GM21360 (cell line): ENCODE measurements at regions not wholly inside any gene's neighbourhood (a gene's known extent, or its start where the extent isn't known, plus 50 kb on each side); places are given as distances from the start of the nearest gene placed in this dataset.
"Not testable (repeated sequence)": the region's sequence is repeated elsewhere in the genome, so short reads cannot be mapped to it uniquely, and the experiment has no call there.

Experiments
- ATAC-seq: cut with Tn5 transposase; IDR thresholded peaks from one replicate; pipeline ENCODE4 v1.9.1; 2021; ENCODE audit warnings: mild to moderate bottlenecking, moderate library complexity; ENCODE audit not compliant: unreplicated experiment

DNA sequence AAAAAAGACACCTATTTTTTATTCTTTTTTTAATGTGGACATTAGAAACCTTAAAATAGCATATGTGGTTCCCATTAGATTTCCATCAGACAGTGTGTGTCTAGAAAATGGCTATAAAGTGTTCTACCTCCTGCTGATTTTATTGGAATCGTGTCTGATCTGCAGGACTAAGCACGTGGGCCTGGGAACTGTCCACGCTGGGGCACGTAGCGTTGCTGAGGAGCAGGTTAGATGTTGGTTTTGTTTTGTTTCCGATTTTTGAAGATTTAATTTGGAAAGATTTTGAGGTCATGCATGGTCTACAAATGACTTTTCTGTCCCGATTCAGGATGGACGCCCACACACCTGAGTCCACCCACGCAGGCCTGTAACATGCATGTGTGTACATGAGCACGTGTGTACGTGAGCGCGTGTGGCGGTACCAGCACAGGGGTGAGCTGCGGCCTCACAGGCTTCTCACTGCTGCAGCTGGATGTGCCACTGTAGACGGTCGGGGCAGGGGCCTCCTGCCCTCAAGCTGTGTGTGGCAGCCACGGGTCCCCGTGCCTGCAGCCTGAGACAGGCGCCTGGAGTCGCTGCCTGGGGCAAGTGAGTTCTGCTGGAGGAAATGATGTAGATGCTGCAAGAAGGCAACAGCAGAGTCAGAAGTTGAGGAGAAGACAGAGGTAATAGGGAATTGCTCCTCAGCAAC is 99.7 kb upstream of the CTDP1 start:
- ATAC-seq, result no peak

DNA sequence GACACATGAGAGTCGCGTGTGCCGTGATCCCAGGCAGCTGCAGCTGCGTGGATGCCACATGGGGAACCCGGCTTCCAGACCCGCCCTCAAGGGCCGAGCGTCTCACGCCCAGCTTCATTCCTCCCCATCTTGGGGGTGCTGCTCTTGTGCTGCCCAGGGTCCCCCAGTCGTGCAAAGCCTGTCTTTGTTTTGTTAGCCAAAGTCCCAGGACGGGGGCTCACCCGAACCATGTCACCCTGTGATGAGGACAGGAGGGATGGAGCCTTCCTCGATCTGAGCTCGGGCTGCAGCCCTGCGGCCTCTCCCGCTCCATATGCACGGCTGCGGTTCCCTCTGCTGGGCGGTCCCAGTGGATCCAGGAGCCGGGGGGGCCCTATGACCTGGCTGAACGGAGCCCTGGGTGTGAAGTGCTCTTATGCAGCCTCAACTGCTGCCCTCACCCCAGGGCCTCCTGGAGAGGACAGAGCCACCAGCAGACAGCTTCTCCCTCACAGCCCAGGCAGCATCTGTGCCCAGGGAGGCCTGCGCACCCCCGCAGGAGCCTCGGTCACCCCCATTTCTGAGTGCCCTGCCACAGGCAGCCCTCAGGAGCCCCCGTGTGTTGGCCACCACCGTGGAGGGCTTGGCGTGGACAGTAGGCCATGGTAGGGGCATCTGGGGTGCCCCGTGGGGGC is 99.0 kb upstream of the CTDP1 start:
- no peak for ATAC-seq

DNA sequence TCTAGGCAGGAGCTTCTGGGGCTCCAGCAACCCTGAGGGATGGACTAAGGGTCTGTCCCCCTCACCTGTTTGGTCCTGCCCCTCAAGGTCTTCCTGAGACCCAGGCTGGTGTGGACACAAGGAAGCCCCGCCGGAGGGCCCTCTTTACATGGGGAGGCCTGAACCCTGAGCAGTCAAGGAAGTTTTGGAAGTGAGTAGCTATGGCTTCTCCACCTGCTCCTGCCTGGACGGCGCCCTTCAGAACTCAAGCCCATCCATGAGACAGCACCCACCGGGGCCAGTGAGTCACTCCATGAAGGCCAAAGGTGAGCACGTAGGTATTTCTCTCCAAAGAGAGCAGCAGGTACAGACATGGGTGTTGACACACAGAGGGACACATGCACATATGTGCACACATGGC is 98.2 kb upstream of the CTDP1 start:
- ATAC-seq, result no peak

DNA sequence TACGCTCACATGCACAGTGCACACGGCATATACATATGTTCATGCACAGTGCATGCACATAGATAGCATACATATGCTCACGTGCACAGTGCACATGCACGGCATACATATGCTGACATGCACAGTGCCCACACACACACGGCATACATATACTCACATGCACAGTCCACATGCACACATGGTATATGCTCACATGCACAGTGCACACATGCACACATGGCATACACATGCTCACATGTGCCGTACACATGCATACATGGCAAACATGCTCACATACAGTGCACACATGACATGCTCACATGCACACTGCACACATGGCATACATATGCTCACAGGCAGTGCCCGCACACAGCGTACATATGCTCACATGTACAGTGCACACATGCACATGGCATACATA is 97.7 kb upstream of the CTDP1 start:
- ATAC-seq, result no peak

DNA sequence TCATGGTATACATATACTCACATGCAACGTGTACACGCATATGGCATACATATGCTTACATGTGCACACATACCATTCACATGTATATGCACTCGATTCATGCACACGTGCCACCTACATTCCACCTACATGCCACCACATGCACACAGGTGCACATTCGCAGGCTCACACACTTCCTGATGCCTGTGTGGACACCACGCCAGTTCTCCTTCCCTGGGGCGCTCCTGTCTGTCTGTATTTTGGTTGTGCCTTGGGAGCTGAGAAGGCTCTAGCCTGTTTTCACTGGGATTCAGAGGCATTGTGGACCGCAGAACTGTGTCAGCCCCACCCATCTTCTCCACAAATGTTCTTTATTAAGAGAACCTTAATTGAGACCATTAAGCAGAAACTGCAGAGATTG is 96.6 kb upstream of the CTDP1 start:
- no peak for ATAC-seq

DNA sequence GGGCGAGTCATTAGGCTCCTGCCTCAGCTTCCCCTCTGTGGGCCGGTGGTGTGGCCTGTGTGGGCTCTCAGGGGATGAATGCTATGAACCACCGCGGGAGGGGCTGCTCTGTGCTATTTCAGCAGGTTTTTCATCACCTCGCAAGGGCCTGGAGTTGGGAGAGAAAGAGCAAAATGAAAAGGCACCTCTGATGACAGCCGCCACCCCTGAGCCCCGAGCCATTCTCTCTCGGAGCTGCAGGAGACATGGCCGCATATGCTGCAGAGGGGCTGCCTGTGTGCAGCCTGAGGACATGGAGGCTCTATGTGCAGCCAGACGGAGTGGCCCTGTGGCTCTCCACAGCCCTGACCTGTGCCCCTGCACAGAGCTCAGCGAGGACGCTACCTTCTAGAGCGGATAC is 96.2 kb upstream of the CTDP1 start:
- no peak for ATAC-seq

DNA sequence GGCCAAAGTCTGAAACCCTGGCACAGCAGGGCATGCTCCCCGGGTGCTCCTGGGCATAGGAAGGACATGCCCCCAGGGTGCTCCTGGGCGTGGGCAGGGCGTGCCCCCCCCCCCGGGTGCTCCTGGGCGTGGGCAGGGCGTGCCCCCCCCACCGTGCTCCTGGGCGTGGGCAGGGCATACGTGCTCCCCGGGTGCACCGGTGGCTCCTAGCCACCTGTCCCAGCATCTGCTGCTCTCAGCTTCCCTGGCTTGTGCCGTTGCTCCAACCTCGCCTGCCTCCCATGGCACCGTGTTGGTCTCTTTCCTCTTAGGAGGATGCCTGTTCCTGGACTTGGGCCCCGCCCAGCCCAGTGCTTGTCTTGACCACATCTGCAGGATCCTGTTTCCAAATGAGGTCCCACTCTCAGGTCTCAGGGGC is 95.6 kb upstream of the CTDP1 start:
- no peak for ATAC-seq

DNA sequence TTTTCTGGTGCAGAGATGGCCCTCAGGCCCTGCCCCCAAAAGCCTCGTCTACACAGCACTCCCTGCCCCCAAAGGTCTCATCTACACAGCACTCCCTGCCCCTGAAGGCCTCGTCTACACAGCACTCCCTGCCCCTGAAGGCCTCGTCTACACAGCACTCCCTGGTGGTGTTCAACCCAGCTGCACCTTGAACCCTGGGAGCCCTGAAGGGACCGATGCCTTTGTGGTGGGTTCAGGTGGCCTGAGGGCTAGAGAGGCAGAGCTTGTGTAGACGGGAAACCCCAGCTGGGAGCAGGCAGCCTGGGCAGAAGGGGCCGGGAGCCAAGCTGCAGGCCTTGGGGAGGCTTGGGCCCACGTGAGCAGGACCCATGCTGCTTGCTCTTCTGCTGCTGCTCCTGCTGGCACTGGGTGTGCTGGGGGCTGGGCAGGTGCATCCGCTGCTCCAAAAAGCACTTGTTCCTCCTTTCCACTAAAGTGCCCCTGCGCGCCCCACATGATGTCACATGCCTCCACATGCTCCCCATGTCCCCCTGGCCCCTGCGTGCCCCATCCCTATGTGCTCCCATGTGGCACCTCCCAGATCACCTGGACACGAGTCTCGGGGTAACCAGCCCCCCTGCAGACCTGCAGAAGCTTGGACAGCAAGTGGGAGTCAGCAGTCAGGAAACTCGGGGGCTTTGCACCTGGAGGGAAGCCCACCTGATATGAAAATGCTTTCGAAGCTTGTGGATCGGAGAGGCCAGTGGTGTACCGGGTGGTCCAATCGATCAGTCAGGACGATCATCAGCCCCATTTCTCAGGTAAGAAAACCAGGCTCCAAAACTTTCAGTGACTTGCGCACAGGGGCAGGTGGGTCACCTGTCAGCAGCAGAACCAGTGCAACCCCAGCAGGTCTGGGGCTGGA is 94.9 kb upstream of the CTDP1 start:
- ATAC-seq, result no peak

DNA sequence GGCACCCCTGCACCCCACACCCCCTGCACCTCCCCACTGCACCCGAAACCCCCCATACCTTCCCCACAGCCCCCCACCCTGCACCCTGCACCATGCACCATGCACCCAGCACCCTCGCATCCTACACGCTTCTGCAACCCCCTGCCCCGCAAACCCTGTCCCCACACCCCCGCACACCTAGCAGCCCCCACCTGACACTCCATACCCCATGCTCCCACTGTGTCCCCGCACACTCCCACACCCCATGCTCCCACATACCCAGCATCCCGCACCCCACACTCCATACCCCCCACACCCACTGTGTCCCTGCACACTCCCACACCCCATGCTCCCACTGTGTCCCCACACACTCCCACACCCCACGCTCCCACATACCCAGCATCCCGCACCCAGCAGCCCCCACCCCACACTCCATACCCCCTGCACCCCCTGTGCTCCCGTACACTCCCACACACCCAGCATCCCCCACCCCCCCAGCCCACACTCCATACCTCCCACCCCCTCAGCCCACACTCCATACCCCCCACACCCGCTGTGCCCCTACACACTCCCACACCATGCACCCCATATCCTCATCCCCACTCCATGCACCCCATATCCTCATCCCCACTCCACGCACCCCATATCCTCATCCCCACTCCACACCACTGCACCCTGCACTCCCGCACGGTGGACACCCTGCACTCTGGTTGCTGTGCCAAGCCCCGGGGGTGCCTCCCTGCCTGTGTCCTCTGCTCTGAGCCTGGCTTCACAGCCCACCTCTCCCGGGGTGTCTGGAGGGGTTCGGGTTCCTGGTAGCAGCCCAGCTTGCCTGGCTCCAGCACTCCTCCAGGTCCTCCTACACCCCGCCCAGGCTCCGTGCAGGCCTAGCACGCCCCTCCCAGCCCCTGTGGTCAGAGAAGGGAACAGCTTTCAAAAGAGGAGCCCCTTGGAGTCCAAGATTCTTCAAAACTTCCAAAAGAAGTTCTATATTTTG is 93.9 kb upstream of the CTDP1 start:
- ATAC-seq, result no peak

DNA sequence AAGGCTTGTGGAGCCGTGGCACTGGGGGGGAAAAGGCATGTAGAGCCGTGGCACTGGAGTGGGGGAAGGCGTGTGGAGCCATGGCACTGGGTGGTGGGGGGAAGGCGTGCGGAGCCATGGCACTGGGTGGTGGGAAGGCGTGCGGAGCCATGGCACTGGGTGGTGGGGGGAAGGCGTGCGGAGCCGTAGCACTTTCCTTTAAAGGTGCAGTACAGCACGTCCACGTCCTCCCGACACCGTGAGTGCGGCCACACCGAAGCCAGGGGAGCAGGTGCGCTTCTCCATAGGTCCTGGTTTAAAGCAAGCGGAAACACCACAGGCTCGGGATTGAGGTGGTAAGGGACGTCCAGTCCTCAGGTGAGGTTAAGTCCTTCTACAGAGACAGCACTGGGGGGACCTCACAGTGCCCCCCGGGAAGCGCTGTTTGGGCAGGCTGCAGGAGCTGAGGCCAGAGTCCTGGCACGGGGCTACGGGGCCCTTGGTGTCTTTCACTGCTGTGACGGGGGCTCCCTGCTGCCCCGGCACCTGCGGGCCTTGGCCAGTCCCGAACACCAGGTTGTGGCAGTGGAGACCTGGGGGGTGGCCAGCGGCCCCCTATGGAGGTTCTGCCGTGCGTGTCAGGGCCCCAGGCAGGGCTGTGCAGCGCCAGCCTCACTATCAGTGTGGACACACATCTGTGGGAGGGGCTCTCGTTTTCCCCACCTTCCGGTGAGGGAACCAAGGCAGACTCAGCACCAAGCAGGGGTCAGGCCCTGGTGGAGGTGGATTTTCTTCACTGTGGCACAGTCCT is 93.0 kb upstream of the CTDP1 start:
- ATAC-seq, result no peak

DNA sequence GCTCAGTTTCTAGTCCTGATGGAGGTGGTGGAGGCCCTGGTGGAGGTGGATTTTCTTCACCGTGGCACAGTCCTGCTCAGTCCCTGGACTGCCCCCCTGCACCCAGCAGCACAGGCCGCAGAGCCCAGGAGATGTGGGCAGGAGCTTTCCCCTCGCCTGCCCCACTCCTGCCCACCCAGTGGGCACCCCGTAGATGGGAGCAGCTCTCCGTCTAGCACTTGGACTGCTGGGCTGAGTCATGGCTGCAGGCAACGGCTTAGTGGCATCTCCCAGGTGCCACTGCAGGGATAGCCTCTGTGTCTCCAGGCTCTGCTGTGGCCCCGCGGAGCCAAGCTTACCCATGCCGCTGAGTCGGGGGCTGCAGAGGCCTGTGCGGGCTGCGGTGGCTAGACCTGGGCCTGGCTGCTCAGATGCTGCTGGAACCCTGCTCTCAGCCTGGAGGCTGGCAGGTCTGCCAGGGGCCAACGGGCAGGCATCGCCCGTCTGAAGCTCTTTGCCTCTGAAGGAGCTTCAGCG is 92.3 kb upstream of the CTDP1 start:
- ATAC-seq, result no peak

DNA sequence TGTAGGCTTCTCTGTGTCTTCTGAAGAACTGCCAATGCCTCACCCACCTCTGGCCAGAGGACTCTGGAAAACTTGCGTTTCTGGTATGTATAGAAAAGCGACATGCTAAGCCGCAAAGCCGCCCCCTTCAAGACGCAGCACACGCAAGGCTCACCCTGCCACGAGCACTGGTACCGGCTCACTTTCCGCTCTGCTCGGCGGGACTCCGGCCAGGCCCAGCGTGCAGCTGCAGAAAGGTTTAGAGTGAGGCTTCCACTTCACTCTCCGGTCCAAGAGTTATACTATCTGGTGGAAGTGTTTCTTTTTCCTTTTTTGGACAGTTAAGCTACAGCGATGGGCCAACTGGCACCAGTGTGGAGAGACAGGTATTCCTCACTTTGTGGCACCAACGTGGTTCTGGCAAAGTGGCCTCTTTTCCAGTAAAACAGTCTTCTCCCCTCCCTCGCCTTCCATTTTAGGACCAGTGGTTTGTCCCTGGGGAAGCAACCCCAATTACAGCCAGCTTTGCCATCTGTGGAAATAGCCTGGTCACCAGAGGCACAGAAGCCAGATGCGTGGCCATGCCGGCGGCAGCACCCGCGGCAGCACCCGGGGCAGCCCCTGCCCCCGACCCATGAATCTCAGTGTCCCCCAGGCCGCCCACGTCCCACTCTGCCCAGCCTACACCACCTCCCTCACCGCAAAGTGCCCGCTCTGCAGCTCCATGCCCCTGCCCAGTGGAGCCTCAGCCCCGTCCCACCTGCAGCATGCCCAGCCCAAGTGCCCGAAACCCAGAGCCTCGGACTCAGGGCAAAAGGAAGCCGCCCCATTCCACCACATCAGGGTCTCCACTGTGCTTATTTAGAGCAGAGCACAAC is 91.6 kb upstream of the CTDP1 start:
- no peak for ATAC-seq

DNA sequence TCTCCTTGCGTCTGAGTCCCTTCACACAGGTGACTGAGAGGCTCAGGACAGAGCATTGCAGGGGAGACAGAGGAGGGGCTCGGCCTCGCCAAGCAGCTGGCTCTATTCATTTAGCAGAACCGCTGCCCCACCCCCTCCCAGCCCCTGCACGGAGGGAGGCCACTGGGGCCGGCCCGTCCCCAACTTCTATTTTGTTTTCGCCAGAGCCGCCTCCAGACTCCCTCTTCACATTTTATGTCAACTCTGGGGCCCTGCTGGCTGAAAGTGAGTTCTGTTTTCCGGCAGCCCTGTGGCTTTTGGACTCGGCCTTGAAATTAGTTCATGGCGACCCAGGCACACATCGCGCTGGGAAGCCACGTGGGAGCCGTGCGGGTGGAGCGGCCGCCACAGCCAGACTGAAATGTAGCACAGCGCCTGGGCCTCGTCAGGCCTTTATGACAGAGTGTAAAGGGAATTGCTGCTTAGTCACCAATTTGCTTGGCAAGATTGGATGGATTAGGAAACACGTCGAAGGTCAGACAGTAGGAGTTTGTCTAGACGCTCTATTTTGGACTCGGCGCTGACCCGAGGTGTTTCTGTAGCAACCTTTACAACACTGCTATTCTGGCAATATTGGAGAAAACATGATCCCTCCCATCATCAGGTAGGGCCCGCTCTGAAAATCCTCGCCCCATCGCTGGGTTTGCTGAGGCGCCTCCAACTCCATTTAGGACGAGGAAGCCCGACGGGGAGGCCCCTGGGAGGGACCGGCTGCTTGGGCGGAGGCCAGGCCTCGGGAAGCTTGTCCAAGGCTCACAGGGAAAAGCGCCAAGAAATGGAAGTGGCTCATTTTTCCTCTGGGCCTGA is 90.7 kb upstream of the CTDP1 start:
- ATAC-seq, result no peak

DNA sequence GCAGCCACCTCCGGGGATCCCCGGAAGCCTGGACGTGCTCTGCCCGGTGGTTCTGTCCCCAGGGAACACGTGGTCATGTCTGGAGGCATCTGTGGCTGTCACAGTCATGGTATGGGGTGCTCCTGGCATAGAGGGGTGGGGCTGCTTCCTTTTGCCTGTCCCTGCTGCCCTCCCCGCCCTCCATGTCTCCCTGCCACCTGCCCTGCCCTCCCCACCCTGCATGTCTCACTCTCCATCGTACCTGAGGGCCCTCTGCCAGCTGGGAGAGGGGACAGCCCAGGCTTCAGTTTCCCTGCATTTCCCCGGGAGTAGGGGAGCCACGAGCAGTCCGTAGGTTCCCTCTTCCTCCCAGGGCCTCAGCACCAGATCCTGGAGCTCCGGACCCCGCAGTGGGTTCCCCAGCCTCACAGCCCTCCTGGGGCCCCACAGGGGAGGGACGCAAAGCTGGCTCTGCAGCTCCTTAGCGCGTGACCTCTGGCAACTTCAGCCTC is 90.0 kb upstream of the CTDP1 start:
- no peak for ATAC-seq

DNA sequence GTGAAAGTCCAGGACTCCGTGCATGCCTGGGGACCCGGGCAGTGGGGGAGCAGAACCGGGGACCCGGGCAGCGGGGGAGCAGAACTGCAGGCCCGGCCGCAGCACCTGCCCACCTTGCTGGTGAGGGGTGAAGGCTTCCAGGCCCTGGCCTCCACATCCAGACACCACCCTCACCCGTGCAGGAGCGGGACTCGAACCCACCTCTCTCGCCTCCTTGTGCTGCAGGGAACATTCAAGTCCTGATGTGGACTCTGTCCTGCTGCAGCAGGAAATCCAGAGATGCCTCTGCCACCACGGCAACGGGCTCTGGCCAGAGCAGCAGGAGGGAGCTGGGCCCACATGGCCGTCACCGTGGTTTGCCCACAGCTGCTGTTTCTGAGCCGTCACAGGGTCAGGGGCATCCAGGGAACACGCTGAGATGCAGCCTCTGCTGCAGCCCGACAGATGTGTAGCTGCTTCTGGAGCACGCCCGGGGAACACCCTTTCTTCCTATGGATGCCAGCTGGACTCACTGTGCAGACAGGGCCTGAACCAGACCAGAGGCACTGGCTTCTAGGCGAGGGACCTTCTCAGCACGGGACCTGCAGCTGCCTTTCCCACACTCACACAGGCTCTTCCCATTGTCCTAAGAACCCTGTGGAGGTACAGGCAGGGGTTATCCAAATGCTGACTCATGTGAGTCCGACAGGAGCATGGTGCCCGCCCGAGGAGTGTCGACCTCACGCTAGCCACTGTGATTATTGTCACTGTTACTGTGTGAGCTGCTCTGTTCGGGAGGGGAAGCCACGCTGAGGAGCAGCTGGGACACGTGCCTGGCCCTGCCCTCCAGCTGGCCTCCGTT is 89.2 kb upstream of the CTDP1 start:
- no peak for ATAC-seq

DNA sequence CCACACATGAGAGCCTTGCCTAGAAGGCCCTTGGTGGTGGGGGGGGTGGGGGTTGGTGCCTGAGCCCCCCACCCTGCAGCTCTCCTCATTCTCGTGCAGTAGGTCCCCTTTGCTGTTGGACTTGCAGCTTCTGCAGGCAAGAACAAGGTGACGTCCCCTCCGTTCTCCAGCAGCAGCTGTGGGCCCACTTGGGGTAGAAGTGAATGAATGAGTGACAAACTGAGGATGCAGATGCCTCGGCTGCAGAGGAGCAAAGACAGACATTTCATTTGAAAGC is 88.6 kb upstream of the CTDP1 start:
- ATAC-seq, result no peak

DNA sequence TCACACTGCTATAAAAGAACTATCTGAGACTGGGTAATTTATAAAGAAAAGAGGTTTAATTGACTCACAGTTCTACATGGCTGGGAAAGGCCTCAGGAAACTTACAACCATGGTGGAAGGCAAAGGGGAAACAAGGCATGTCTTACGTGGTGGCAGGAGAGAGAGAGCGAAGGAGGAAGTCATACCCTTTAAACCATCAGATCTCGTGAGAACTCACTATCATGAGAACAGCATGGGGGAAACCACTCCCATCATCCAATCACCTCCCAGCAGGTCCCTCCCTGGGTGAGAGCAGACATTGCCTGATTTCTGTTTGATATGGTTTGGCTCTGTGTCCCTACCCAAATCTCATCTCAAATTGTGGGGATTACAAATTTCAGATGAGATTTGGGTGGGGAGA is 86.9 kb upstream of the CTDP1 start:
- ATAC-seq, result not testable (repeated sequence)
